NCI-H2171 (cell line): ENCODE measurements at regions not wholly inside any gene's neighbourhood (a gene's known extent, or its start where the extent isn't known, plus 50 kb on each side); places are given as distances from the start of the nearest gene placed in this dataset.
"Not testable (repeated sequence)": the region's sequence is repeated elsewhere in the genome, so short reads cannot be mapped to it uniquely, and the experiment has no call there.

Experiments used
- DNase-seq: peaks from one replicate; lab custom pipeline; 2025; lab: John Stamatoyannopoulos, UW

DNA sequence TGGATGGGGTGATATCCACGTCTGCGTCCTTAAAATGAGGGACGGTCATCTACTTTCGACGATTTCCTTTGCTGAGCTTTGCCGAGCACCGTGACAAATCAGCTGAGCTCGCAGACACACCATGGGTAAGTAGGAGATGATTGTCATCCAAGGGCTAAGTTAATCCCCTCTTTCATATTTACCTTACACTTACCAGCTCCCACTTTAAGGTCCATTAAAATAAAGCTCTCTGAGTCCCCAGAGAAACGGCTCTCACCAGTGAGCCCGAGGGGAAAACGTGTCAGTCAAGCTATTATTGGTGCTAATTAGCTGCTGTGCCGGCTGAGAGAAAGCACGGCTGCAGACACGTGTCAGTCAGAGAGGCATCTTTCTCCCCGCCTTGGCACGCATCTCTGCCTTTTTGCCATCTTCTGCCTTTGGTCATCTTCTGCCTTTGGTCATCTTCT is 72.2 kb downstream of the CRLF2 start:
- DNase-seq: no peak

DNA sequence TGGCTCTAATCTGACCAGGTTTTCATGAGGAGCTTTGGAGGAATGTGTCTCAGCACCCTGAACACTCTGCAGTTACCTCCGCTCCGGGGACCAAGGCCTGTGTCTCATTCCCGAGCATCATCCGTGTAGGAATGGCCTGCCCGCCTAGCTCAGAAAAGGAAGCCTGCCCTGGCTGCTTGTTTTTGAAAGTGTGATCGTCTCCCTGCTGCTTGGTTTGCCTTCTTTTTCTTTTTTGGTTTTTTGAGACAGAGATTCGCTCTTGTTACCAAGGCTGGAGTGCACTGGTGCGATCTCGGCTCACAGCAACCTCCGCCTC is 73.3 kb downstream of the CRLF2 start:
- DNase-seq: no peak

DNA sequence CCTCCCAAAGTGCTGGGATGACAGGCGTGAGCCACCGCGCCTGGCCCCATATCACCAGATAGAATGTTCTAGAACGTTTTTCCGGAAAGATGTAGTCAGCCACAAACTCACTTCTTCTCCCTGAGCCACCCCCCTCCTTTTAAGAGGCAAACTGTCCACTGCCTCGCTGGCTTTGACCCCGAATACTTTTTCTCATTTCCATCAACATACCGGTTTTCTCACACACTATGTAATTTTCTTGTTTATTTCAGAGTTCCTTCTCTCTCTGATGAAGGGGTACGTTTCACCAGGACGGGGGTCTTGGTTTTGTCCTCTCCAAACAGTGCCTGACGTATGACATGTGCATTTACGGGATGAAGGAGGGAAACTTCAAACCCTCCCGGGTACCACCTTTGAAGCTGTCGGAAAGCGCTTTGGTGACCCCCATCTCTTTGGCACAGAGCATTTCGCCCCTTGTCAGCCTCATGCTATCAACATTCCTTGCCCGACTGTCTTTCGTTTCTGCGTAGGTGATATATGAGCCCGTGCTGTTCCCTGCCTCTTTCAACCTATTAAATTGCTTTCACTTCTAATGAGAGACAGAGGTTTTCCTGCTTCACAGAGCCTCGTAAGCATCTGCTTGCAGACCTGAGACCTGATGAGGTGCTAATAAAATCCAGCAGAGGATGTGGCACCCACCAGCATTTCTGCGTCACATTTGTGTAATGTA is 73.8 kb downstream of the CRLF2 start:
- DNase-seq: no peak

DNA sequence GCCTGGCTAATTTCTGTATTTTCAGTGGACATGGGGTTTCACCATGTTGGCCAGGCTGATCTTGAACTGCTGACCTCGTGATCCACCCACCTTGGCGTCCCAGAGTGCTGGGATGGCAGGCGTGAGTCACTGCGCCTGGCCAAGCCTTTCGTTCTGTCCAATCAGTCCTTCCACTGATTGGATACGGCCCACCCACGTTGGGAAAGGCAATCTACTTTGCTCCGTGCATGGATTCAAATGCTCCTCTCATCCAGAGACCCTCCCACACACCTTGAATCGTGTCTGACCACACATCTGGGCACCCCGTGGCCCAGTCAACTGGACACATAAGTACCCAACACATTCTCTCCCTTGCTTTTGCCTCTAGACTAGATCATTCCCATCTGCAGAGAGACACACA is 74.9 kb downstream of the CRLF2 start:
- no peak for DNase-seq

DNA sequence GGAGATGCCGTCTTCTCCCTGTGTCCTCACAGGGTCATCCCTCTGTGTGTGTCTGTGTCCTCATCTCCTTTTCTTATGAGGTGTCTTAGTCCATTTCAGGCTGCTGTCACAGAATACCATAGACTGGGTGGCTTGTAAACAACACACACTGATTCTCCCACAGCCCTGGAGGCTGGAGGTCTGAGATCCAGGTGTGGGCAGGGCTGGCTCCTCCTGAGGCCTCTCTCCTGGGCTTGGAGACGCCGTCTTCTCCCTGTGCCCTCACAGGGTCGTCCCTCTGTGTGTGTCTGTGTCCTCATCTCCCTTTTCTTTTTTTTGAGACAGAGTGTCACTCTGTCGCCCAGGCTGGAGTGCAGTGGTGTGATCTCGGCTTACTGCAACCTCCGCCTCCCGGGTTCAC is 75.9 kb downstream of the CRLF2 start:
- not testable (repeated sequence) for DNase-seq

DNA sequence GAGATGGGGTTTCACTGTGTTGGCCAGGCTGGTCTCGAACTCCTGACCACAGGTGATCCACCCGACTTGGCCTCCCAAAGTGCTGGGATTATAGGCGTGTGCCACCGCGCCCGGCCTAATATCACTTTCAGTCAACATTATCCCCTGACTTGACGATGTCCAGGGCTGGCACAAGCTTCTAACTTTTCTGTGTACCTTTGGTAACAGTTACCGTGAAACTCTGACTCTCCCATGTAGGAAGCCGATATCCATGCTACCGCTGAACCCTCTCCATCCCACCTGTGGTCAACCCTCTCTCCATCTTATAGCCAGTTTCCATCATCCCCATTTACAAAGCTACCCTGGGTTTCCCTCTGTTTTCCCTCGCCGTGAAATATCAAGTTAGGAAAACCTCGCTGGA is 77.5 kb downstream of the CRLF2 start:
- no peak for DNase-seq

DNA sequence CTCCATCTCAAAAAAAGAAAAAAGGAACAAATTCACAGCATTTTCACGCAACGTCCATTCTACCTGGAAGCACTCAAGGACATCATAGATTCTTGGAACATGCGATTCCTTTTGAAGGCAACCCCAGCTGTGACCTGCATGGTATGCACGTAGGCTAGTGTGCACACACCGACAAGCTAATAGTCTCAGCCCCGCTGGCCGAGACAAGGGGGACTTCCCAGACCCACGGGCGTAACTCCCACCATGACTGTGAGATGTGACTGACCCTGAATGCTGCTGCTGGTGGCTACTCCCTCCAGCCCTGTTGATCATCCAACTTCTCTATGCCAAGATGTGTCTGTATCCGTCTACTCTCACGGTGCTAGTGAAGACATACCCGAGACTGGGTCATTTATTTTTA is 78.3 kb downstream of the CRLF2 start:
- DNase-seq: no peak

DNA sequence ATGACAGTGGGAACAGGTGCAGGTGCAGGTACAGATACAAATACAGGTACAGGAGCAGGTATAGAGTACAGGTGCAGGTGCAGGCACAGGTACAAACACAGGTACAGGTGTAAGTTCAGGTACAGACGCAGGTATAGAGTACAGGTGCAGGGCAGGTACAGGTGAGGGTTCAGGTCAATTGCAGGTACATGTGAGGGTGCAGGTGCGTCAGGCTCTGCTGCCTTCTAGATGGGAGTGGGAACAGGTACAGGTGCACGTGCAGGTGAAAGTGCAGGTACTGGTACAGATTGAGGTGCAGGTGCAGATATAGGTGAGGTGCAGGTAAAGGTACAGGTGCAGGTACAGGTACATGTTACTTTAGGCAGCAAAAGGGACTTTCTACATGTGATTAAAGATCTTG is 85.7 kb downstream of the CRLF2 start:
- no peak for DNase-seq

DNA sequence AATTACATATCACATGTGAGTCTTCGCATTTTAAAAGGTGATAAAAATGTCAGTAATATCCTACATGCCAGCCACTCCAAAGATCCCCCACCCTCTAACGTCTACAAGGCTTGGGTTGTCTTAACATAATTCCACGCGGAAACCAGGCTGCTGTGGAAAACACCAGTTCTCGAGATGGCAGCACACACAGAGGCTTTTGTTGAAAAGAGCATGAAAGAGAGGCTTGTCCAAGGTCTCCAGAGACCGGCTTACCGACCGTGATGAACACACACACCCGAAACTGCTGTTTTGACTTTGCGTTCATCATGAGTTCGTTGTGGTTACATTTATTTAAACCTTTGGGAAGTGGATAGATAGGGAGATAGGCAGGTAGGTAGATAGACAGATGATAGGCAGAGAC is 87.9 kb downstream of the CRLF2 start:
- no peak for DNase-seq

DNA sequence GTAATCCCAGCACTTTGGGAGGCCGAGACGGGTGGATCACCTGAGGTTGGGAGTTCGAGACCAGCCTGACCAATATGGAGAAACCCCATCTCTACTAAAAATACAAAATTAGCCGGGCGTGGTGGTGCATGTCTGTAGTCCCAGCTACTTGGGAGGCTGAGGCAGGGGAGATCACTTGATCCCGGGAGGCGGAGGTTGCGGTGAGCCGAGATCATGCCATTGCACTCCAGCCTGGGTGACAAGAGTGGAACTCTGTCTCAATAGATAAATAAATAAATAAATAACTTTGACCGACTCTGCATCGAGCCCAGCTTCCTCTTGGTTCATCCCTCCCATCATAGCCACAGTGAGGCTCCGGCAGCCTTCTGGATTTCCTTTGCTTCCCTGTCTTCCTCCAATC is 89.6 kb downstream of the CRLF2 start:
- DNase-seq: not testable (repeated sequence)

DNA sequence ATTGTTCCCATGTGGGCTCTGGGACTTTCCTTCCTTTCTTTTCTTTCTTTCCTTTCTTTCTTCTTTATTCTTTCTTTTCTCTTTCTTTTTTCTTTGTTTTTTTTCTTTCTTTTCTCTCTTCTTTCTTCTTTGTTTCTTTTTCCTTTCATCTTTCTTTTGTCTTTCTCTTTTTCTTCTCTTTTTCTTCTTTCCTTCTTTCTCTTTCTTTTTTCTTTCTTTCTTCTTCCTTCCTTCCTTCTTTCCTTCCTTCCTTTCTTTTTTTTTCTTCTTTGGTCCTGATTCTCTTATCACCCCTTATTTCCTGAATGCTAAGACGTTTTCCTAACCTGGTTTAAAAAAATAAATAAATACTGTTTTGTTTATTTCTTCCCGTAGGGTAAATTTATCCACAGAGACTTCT is 93.2 kb downstream of the CRLF2 start:
- DNase-seq: no peak

DNA sequence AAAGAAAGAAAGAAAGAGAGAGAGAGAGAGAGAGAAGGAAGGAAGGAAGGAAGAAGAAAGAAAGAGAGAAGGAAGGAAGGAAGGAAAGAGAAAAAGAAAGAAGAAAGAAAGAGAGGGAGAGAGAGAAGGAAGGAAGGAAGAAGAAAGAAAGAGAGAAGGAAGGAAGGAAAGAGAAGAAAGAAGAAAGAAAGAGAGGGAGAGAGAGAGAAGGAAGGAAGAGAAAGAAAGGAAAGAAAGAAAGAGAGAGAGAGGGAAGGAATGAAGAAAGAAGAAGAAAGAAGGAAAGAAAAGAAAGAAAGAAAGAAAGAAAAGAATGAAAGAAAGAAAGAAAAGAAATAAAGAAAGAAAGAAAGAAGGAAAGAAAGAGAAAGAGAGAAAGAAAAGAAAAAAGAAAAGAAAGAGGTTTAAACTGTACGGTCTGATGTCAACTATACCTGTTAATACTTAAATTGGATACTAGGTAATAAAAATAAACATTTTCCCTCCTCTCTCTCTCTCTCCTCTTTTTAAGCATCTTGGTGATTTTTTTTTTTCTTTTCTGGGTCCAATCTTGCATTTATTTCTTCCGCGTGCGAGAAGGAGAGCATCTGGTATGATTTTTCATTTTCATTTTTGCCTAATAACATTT is 93.8 kb downstream of the CRLF2 start:
- DNase-seq: no peak

DNA sequence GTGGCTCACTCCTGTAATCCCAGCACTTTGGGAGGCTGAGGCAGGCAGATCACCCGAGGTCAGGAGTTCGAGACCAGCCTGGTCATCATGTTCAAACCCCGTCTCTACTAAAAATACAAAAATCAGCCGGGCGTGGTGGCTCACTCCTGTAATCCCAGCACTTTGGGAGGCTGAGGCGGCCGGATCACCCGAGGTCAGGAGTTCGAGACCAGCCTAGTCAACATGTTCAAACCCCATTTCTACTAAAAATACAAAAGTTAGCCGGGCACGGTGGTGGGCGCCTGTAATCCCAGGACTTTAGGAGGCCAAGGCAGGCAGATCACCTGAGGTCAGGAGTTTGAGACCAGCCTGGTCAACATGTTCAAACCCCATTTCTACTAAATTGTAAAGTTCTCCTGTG is 97.0 kb downstream of the CRLF2 start:
- DNase-seq: not testable (repeated sequence)

DNA sequence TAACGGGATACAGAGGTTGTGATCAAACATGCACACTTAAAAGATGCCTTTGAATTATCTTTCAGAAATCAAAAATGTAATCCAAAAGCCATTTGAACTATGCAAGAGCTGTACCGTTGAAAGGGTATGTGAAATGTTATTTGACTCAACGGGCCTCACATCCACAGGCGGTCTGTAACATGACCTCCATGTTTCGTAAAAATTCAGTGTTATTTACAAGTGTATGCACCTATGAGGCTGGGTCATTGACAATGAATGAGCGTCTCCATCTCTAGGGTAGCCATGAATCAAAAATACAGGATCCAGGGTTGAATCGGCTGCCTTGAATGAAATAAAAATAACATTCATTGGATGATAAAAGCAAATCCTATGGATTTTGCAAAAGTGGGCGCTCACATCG is 100.1 kb downstream of the CRLF2 start:
- DNase-seq: no peak

DNA sequence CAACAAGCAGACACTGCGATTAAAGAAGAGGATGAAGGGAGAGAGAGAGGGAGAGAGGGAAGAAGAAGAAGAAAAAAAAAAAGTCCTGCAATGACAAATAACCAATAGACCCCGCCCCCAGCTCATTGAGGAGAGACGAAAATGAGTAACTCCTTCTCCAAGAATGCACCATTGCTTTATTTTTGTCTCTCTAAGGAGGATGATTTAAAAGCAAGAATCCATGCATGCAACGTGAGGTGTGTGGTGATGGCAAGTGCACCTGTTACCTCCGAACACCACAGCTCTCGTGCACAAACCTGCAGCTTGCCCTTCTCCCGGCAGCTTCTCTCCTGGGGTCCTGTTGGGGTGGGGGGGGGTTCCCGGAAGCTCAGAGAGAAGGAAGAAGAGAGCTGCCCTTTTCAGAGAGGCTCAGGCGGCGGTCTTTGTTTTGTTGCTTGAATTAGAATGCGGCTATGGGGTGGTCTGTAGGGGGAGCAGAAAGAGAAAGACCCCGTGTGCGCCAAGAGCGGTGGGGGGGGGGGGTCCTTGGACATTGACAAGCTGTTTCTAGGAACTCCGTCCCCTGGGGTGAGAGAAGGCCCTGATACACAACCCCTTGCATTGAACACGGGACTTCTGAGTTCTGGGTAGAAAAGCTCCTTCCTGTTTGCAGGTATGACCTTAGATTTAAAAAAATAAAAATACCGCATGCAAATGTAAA is 100.7 kb downstream of the CRLF2 start:
- no peak for DNase-seq

DNA sequence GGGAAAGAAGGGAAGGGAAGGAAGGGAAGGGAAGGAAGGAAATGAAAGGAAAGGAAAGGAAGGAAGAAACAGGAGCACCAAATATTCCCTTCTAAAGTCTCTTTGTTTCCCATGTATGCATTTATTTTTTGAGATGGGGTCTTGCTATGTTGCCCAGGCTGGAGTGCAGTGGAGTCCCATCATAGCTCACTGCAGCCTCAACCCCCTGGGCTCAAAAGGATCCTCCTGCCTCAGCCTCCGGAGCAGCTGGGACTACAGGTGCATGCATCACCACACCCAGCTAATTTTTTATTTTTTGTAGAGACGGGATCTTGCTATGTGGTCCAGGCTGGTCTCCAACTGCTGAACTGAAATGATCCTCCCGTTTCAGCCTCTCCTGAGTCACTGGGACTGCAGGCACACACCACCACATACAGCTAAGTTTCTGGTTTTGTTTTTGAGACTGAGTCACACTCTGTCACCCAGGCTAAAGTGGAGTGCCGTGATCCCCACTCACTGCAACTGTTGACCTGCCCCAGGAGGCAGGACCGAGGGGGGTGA is 102.8 kb downstream of the CRLF2 start:
- DNase-seq: no peak

DNA sequence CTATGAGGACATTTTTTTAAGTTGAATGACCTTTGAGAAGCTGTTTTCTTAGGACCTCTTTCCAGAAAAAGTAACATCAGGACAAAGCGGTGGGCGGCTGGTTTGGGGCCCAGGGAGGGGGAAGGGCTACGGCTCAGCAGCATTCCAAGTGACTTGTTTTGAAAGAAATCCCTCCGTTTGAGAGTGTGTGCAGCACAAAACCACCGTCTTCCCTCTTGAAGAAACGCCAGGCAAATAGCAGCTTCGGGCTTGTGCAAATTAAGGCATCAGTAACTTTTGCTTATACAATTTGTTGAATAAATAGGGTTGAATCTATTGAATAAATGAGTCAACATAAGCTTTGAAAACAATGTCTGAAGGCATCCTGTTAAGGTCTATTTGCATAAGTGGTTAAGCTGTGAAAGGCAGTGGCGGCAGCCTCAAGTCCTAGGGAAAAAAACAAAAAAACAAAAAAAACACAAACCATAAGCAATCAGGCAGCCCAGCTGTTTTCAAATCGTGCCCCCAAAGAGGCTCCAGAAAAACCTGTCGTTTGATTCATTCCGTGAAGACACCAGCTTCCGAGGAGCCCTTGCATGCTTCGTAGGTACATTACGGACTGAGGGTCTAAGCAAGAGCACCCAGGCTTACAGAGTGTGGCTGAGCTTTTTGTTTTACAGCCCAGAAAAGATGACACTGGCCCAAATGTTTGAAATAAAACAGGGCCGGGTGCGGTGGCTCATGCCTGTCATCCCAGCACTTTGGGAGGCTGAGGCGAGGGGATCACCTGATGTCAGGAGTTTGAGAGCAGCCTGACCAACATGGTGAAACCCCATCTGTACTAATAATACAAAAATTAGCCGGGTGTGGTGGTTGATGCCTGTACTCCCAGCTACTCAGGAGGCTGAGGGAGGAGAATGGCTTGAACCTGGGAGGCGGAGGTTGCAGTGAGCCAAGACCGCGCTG is 103.7 kb downstream of the CRLF2 start:
- DNase-seq: no peak

DNA sequence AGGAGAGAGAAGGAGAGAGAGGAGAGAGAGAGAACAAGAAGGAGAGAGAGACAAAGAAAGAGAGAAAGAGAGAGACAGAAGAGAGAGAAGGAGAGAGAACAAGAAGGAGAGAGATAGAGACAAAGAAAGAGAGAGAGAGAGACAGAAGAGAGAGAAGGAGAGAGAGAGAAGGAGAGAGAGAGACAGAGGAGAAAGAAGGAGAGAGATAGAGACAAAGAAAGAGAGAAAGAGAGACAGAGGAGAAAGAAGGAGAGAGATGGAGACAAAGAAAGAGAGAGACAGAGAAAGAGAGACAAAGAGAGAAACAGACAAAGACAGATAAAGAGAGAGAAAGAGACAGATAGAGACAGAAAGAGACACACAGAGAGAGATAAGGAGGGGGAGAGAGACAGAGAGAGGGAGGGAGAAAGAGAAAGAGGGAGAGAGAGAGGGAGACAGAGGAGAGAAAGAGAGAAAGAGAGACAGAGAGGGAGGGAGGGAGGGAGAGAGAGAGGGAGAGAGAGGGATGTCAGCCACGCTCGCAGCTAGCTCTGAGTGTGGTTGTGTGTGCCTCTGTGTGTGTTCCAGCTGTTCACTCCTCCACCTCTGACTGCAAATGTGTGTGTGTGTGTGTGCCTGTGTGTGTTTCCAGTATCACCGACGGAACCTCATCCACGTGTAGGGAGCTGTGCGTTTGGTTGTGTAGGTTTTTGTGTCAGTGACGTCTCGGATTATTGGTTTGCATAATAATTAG is 105.8 kb downstream of the CRLF2 start:
- DNase-seq: no peak

DNA sequence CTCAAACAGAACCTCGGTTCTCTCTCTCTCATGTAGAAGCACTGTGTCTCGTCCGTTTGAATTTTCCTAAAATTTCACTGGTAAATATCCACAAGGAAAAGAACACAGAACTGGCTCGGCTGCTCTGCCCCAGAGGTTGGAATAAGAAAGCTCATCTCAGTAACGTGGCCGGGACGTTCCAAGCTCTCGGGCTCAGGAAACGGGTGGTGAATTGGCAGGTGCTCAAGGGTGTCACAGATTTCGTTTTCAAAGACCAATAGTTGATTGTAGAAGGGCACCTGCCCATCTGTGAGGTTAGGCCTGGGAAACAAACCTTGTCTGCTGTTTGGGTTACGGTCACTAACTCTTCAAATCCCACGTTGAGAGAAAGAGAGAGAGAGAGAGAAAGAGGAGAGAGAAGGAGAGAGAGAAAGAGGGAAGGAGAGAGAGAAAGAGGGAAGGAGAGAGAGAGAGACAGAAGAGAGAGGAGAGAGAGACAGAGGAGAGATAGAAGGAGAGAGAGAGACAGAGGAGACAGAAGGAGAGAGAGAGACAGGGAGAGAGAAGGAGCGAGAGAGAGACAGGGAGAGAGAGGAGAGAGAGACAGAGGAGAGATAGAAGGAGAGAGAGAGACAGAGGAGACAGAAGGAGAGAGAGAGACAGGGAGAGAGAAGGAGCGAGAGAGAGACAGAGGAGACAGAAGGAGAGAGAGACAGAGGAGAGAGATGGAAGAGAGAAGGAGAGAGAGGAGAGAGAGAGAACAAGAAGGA is 106.6 kb downstream of the CRLF2 start:
- DNase-seq: no peak

DNA sequence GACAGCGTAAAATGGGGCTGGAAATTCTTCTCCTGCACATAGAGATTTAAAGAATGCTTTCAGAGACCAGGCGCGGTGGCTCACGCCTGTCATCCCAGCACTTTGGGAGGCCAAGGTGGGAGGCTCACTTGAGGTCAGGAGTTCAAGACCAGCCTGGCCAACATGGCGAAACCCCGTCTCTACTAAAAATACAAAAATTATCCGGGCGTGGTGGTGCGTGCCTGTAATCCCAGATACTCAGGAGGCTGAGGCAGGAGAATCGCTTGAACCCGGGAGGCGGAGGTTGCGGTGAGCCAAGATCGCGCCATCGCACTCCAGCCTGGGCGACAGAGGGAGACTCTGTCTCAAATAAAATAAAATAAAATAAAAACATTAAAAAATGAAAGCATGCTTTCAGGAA is 107.4 kb downstream of the CRLF2 start:
- not testable (repeated sequence) for DNase-seq

DNA sequence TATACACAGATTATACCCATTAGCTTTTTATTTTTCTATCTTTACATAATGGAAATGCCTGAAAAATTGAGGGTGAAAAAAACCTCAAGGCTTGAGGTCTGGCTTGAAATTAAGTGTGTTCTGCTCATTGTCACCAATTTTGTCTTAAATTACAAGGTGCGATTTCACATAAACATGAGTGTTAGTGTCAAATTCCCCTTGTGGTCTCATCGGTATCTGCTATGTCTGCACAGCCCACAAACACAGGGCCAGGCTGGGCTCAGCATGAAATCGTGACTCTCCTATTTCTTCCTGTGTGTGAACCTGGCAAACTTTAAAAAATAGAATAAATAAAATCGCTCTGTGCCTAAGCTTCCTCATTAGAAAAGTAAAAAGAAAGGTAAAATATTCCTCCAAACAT is 109.1 kb downstream of the CRLF2 start:
- DNase-seq: no peak
